Vagina (tissue), 2 donors: ENCODE measurements at regions not wholly inside any gene's neighbourhood (a gene's known extent, or its start where the extent isn't known, plus 50 kb on each side); places are given as distances from the start of the nearest gene placed in this dataset.

Source experiments
- DNase-seq, 2 donors: peaks; one replicate each; pipeline ENCODE4 v3.0.0-alpha.2; 2017; ENCODE audit errors: extremely low spot score in 2 of 2
- H3K27ac ChIP-seq: fragments of 200-600 bp; sonication (generic); one replicate; pipeline ENCODE4 v1.5.1; 2019
- H3K27me3 ChIP-seq: fragments of 200-600 bp; sonication (generic); one replicate; pipeline ENCODE4 v1.5.1; 2019
- H3K36me3 ChIP-seq, 2 donors: fragments of 200-600 bp; sonication (generic); one replicate each; pipeline ENCODE4 v1.5.1; 2017 to 2019
- H3K4me1 ChIP-seq: fragments of 200-600 bp; sonication (generic); one replicate; pipeline ENCODE4 v1.5.1; 2019
- H3K4me3 ChIP-seq, 2 donors: fragments of 200-600 bp; sonication (generic); 1 replicate in 1 of 2; 2 replicates in 1 of 2; pipeline ENCODE4 v1.5.1; 2016 to 2019
- H3K9me3 ChIP-seq: fragments of 200-600 bp; sonication (generic); one replicate; pipeline ENCODE4 v1.5.1; 2019
- CTCF ChIP-seq, 3 experiments: fragments of 450-650 bp in 2 of 3; fragments of 200-600 bp in 1 of 3; sonication (generic) in 1 of 3; IDR thresholded peaks; one replicate each; pipeline ENCODE4 v1.5.1; 2017 to 2019; ENCODE audit warnings: antibody characterized with exemption in 3 of 3, mild to moderate bottlenecking in 2 of 3, moderate library complexity in 2 of 3
- POLR2A ChIP-seq, 2 donors: fragments of 450-650 bp; IDR thresholded peaks; one replicate each; pipeline ENCODE4 v1.6.1; 2017; ENCODE audit warnings: antibody characterized with exemption in 2 of 2, mild to moderate bottlenecking in 2 of 2, moderate library complexity in 2 of 2
- POLR2AphosphoS5 ChIP-seq, 2 donors: sonication (generic); formaldehyde crosslinking; IDR thresholded peaks; one replicate each; pipeline ENCODE4 v1.9.0; 2017; ENCODE audit warnings: antibody characterized with exemption in 2 of 2, mild to moderate bottlenecking in 2 of 2, low read depth in 1 of 2; ENCODE audit not compliant: insufficient read depth in 1 of 2
- intact Hi-C: fragments of 100-400 bp; cut with DNase I; formaldehyde crosslinking; loops from one replicate; pipeline ENCODE4 v1.15.1; 2023

- Histone ChIP-seq H3K27ac (no peak overlapping the region), H3K36me3 (no peaks in the 10 kb centered on the region)
Observed at GRCh38 chr10:43857206-43857930, 208.7 kb upstream of the ZNF32 start.

GRCh38 chr10:43856299-43856698 is 207.6 kb upstream of the ZNF32 start:
- H3K27ac ChIP-seq, result no peak overlapping the region
- intact Hi-C loops, result no loop called here
- H3K9me3 ChIP-seq, result no peaks in the 10 kb centered on the region
- no peaks in the 10 kb centered on the region for H3K36me3 ChIP-seq
- TF ChIP-seq POLR2A (IDR thresholded peaks at IDR 0.05) (no peak), POLR2AphosphoS5 (IDR thresholded peaks at IDR 0.05; ENCODE audit: insufficient read depth in 1 of 2, low read depth in 1 of 2) (no peak), CTCF (IDR thresholded peaks at IDR 0.05) (no peak)
- no peak overlapping the region for H3K4me3 ChIP-seq
- H3K27me3 ChIP-seq, result no peaks in the 10 kb centered on the region
- no peaks in the 10 kb centered on the region for H3K4me1 ChIP-seq
- no peak for DNase-seq

More at GRCh38 chr10:43857206-43857930, 208.7 kb upstream of the ZNF32 start:
- H3K4me1 ChIP-seq, result no peaks in the 10 kb centered on the region
- no peaks in the 10 kb centered on the region for H3K27me3 ChIP-seq
- DNase-seq, result no peak
- TF ChIP-seq CTCF (IDR thresholded peaks at IDR 0.05) (no peak), POLR2AphosphoS5 (IDR thresholded peaks at IDR 0.05; ENCODE audit: insufficient read depth in 1 of 2, low read depth in 1 of 2) (no peak), POLR2A (IDR thresholded peaks at IDR 0.05) (no peak)
- intact Hi-C loops, result no loop called here
- no peak overlapping the region for H3K4me3 ChIP-seq
- H3K9me3 ChIP-seq, result no peaks in the 10 kb centered on the region

GRCh38 chr10:43855667-43856210 is 207.1 kb upstream of the ZNF32 start:
- Histone ChIP-seq H3K4me1 (no peaks in the 10 kb centered on the region), H3K4me3 (no peak overlapping the region), H3K27me3 (no peaks in the 10 kb centered on the region), H3K27ac (no peak overlapping the region), H3K36me3 (no peaks in the 10 kb centered on the region), H3K9me3 (no peaks in the 10 kb centered on the region)
- DNase-seq, result peak in 1 of 2 donors; percentile 79
- TF ChIP-seq POLR2AphosphoS5 (IDR thresholded peaks at IDR 0.05; ENCODE audit: insufficient read depth in 1 of 2, low read depth in 1 of 2) (no peak), POLR2A (IDR thresholded peaks at IDR 0.05) (no peak), CTCF (IDR thresholded peaks at IDR 0.05) (no peak)
- intact Hi-C loops, result no loop called here

- DNase-seq, result no peak
- TF ChIP-seq POLR2AphosphoS5 (IDR thresholded peaks at IDR 0.05; ENCODE audit: insufficient read depth in 1 of 2, low read depth in 1 of 2), result peak in 1 of 2 donors; percentile 20
- TF ChIP-seq POLR2A (IDR thresholded peaks at IDR 0.05), result no peak
- intact Hi-C loops, result no loop called here
Observed at GRCh38 chr10:43854007-43854406, 205.3 kb upstream of the ZNF32 start.

GRCh38 chr10:43853369-43853768 is 204.7 kb upstream of the ZNF32 start:
- intact Hi-C loops, result no loop called here
- Histone ChIP-seq H3K4me1 (no peaks in the 10 kb centered on the region), H3K27ac (no peak overlapping the region), H3K27me3 (no peaks in the 10 kb centered on the region), H3K9me3 (no peaks in the 10 kb centered on the region), H3K36me3 (no peaks in the 10 kb centered on the region), H3K4me3 (no peak overlapping the region)
- DNase-seq, result no peak
- no peak for TF ChIP-seq CTCF (IDR thresholded peaks at IDR 0.05)
- no peak for TF ChIP-seq POLR2A (IDR thresholded peaks at IDR 0.05)
- TF ChIP-seq POLR2AphosphoS5 (IDR thresholded peaks at IDR 0.05; ENCODE audit: insufficient read depth in 1 of 2, low read depth in 1 of 2), result no peak

More at GRCh38 chr10:43854007-43854406, 205.3 kb upstream of the ZNF32 start:
- no peaks in the 10 kb centered on the region for H3K36me3 ChIP-seq
- H3K4me1 ChIP-seq, result no peaks in the 10 kb centered on the region
- H3K27me3 ChIP-seq, result no peaks in the 10 kb centered on the region
- no peak overlapping the region for H3K27ac ChIP-seq
- no peak overlapping the region for H3K4me3 ChIP-seq
- H3K9me3 ChIP-seq, result no peaks in the 10 kb centered on the region
